Breast epithelium (tissue), 3 donors: ENCODE measurements at regions not wholly inside any gene's neighbourhood (a gene's known extent, or its start where the extent isn't known, plus 50 kb on each side); places are given as distances from the start of the nearest gene placed in this dataset.

Source experiments
- CTCF ChIP-seq, 3 donors: fragments of 450-650 bp; IDR thresholded peaks; one replicate each; pipeline ENCODE4 v1.5.1; 2016 to 2017; ENCODE audit warnings: antibody characterized with exemption in 3 of 3, mild to moderate bottlenecking in 3 of 3, moderate library complexity in 3 of 3
- POLR2A ChIP-seq: fragments of 450-650 bp; IDR thresholded peaks from one replicate; pipeline ENCODE4 v1.6.1; 2016; ENCODE audit warnings: antibody characterized with exemption, mild to moderate bottlenecking, moderate library complexity
- POLR2AphosphoS5 ChIP-seq, 3 donors: sonication (generic); formaldehyde crosslinking; IDR thresholded peaks; one replicate each; pipeline ENCODE4 v1.6.1; 2017; ENCODE audit warnings: antibody characterized with exemption in 3 of 3

GRCh38 chr9:2285416-2286332, 270.5 kb downstream of the SMARCA2 start:
- no peak for TF ChIP-seq CTCF (IDR thresholded peaks at IDR 0.05)
- TF ChIP-seq POLR2A: no peak
- no peak for TF ChIP-seq POLR2AphosphoS5 (IDR thresholded peaks at IDR 0.05)
